Fibroblast of the conjunctiva (primary cell): ENCODE measurements at regions not wholly inside any gene's neighbourhood (a gene's known extent, or its start where the extent isn't known, plus 50 kb on each side); places are given as distances from the start of the nearest gene placed in this dataset.

ENCODE experiments used
- DNase-seq: peaks from one replicate; pipeline ENCODE4 v3.0.0-alpha.2; 2010; ENCODE audit warnings: low read depth

DNA sequence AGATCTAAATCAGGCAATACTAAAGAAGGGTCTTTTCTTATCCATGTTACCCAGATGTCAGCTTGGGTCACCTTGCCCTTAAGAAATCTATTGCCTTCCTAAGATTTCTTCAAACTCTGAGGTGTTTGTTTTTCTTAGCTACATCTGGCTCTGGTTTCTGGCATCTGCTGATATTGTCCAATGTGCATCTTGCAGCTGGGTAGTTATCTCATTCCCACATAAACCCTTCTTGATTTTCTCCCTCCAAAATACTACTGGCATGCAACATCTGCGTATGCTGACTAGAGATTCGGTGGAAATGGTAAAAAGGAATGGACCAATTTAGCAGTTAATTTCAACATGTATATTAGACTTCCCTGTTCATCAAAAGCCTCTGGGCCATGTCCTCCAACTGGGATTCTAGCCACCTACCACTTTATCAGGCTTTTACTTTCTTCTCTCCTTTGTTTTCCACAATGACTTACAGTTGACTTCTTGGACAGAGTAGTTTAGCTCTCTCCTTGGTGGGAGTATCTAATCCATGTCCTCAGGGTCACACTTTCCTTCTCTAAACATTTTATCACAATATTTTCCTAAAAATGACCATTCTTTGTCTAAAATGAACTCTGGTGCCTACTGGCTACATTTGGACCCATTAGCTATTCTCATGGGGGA lies 324.8 kb upstream of the FAR2 start:
- DNase-seq: no peak

DNA sequence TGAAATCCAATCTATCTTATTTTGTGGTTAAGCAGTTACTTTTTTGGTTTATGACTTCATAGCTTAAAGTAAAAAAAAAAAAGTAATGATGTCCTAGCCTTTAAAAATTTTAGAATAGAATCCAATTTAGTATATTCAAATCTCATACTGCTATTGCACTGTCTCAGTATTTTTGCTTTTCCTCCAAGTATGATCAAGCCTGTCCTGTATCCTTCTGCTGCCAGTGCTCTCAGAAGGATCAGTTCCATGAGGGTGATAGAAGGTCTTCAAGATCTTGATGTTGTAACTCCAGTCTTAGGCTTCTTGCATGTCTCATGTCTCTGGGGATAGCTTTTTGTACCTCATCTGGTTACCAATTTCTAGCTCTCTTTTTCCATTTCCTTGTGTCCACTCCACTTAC lies 324.2 kb upstream of the FAR2 start:
- DNase-seq: no peak

GRCh38 chr12:28826766-28827165 lies 322.3 kb upstream of the FAR2 start:
- no peak for DNase-seq

- DNase-seq: no peak
These were observed 321.2 kb upstream of the FAR2 start for GRCh38 chr12:28827861-28828260.

GRCh38 chr12:28828318-28828717 lies 320.8 kb upstream of the FAR2 start:
- no peak for DNase-seq

- no peak for DNase-seq
These were observed 318.6 kb upstream of the FAR2 start for GRCh38 chr12:28830491-28830890.

DNA sequence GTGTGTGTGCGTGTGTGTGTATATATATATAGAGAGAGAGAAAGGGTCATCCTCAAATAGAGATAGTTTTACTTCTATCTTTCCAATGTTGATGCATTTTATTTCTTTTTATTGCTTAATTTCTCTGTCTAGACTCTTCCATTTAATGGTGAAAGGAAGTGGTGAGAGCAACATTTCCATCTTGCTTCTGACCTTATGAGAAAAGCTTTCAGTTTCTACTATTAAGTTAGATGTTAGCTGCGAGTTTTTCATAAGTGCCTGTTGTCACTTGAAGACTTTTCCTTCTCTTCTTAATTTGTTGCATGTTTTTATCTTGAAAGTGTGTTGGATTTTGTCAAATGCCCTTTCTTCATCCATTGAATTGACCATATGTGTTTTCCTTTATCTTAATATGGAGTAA lies 304.4 kb upstream of the FAR2 start:
- DNase-seq: no peak

- no peak for DNase-seq
These were observed 297.3 kb upstream of the FAR2 start for GRCh38 chr12:28851781-28852180.

DNA sequence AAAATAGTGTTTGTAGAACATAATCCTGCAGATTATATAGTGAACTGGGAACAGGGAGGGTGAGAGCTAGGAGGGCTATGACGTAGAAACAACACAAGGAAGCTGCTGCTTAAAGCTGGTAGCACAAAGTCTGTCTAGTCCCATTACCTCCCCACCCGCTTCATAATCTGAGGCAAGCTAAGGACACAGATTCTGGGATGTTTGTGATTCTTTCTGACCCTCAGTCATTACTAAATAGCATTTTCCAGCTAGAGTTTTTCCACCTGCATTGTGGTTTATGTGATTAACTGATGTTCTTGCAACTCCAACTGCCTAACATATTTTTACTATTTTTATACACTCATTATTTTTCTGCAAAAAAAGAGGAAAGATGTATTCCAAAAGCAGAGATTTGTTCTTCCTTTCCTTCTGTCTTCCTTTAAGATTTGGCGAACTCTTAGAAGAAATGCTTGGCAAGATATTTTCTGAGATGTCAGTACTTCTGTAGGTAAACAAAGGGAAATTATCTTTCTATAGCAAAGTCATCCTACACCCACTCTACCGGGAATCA lies 293.2 kb upstream of the FAR2 start:
- no peak for DNase-seq

GRCh38 chr12:28857369-28857768 lies 291.7 kb upstream of the FAR2 start:
- DNase-seq: no peak

- no peak for DNase-seq
These were observed 289.5 kb upstream of the FAR2 start for GRCh38 chr12:28859551-28859950.

DNA sequence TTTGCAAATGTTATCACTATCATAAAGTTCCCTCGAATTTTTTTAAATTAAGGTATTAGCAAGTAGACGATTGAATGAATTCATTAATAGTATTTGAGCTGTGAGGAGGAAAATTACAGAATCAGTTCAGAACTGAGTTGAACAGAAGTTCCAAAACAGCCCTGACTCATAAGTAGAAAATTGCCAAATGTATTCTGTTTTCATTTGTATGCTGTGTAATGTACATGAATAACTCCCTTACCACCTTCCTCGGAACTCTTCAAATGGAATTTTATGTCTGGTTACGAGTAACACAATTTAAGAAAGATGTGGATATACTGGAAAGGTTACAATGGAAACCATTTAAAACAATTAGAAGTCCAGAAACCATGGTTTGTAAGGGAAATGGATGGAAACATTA lies 283.3 kb upstream of the FAR2 start:
- no peak for DNase-seq

DNA sequence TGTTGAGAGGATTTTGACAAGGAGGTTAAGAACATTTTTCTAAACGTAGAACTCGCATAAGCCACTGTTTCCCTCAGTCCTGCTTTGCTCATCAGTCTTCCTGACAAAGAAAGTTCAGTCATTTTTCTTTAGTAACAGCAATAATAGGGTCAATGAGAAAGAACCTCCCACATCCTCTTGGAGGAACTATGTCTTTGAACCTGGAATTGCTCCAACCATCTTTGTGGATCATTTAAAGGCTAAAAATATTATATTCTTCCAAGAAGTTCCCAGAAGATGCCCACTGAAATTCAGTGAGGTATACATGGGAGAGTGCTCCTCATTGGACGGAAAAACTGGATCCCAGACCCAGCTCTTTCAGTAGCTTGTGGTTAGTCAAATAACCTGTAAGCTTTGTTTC lies 282.8 kb upstream of the FAR2 start:
- no peak for DNase-seq

DNA sequence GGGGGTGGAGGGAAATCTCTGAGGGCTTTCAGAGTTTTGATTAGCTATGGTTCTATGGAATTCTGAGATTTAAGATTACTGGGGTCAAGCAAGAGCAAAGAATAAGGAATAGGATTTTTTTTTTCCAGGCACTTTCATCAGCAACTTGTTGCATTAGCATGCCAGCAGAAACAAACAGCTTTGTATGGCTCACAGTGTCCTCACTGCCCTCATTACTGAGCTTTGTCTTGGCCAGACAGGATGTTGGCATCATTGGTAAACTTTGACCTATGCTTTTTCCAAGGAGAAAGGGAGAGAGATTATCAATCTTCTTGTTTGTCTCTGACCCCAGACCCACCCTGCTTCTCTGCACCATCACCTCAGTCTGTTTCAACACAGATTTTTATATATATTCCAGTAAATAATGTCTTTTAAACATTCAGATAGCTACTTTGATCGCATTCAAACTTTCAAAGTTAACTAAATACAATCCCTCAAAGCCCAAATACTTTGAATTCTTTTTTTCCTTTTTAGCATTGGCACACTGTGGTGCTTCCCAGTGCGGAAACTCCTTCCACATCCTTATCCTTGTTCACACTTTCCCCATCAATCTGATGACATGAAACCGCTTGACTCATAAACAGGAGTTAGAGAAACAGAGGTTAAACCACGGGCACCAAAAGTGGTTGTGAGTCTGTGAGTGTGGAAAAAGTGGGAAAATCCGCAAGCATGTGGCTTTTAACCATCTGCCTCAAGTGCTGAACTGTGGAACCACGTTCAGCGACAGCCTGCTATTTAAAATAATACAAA lies 282.2 kb upstream of the FAR2 start:
- no peak for DNase-seq

- DNase-seq: no peak
These were observed 280.7 kb upstream of the FAR2 start for GRCh38 chr12:28868414-28868813.

DNA sequence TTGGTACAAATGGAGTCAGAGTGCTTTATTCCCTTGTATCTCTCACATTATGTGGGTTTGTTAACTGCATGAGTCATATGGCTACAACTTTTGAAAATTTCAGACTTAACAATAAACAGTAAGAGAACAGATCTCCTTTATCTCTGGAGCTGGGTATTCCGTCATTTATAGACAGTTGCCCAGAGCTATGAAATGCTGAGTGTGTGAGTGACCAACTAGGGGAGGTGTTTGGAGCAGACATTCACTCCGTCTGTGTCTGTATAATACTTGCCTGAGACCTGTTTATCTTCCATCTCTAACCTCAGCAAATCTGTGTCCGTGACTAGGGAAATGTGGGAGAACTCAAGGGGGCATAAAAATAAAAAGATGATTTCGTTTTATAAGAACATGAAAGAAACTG lies 279.9 kb upstream of the FAR2 start:
- DNase-seq: no peak

DNA sequence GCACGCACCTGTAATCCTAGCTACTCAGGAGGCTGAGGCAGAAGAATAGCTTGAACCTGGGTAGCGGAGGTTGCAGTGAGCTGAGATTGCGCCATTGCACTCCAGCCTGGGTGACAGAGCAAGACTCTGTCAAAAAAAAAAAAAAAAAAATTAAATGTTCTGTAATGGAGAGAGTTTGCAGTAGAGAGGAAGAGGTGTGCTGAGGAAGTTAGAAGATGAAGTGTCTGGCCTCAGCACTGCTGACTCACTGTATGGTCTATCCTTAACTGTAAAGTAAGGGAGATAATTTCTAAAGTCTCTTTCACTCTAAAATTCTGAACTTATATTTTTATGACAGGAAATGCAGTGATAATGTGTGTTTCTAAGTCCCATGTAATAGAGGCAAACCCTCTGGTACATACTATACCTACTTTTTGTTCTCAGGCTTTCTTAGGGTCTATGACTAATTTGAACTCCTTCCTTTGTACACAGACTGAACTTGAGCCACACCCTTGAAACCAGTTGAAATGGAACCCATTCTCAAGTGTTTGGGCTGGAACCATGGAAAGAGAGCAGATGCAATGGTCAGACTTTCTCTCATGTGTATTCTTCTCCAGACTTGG lies 278.1 kb upstream of the FAR2 start:
- no peak for DNase-seq

DNA sequence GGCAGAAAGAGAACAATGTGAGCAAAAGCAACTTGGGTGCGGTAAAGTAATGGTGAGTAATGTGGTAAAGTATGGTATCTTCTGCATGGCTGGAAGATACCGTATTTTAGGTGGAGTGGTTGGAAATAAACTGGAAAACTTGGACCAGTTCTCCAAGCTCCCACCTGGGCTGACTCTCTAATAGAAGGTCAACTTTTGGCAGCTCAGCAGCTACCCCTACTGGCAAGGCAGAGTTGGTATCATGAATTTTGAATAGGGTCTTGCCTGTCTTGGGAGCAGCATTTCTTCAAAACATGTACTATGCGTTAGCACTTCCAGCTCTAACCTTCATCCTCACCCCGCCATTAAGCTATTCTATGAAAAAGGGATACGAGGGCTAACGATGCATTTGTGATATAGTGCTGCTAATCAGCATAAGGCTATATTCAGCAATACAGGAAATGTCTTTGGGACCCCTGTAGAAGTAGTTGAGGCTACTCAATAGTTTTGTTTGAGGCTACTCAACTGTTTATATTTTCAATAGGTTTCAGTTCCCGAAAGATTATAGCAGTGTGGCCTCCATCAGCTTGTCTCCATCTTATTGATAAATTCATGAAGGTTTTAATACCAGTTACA lies 276.3 kb upstream of the FAR2 start:
- DNase-seq: peak; percentile 64

GRCh38 chr12:28874758-28875157 lies 274.3 kb upstream of the FAR2 start:
- no peak for DNase-seq

GRCh38 chr12:28876196-28876798 lies 272.8 kb upstream of the FAR2 start:
- DNase-seq: no peak

GRCh38 chr12:28877854-28878253 lies 271.2 kb upstream of the FAR2 start:
- no peak for DNase-seq

GRCh38 chr12:28878629-28879028 lies 270.4 kb upstream of the FAR2 start:
- DNase-seq: no peak
